Hematopoietic multipotent progenitor cell treated with erythropoietin and hydrocortisone succinate and interleukin-3 and kit ligand, for 15 days (in vitro differentiated cells): ENCODE measurements at regions not wholly inside any gene's neighbourhood (a gene's known extent, or its start where the extent isn't known, plus 50 kb on each side); places are given as distances from the start of the nearest gene placed in this dataset.

Source experiments
- DNase-seq: peaks from one replicate; pipeline ENCODE4 v3.0.0-alpha.2; 2015; ENCODE audit warnings: low spot score

DNA sequence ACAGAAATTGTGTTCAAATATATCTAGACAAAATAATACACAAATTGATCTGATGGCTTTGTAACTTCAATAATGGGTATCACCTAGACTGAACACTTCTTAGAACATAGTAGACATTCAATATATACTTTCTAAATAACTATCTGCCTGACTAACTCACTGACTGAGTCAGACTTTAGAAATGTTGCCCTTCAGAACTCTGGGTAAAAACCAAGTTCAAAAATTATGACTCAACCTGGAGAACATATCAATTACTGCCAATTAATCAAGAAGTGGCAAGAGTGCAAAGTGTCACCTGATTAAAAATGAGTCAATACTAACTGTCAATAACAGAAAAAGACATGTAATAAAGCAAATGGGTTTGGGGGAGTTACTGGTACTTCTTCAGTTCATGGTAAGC lies 144.6 kb upstream of the TMCO5A start:
- no peak for DNase-seq

- no peak for DNase-seq
These were observed 142.7 kb upstream of the TMCO5A start for GRCh38 chr15:37791693-37792092.

- DNase-seq: no peak
These were observed 142.1 kb upstream of the TMCO5A start for GRCh38 chr15:37792351-37792750.

- no peak for DNase-seq
These were observed 140.6 kb upstream of the TMCO5A start for GRCh38 chr15:37793851-37794250.

GRCh38 chr15:37794947-37795346 lies 139.5 kb upstream of the TMCO5A start:
- no peak for DNase-seq

- no peak for DNase-seq
These were observed 132.9 kb upstream of the TMCO5A start for GRCh38 chr15:37801529-37801928.

- no peak for DNase-seq
These were observed 127.6 kb upstream of the TMCO5A start for GRCh38 chr15:37806808-37807207.

GRCh38 chr15:37810381-37810780 lies 124.1 kb upstream of the TMCO5A start:
- DNase-seq: no peak

DNA sequence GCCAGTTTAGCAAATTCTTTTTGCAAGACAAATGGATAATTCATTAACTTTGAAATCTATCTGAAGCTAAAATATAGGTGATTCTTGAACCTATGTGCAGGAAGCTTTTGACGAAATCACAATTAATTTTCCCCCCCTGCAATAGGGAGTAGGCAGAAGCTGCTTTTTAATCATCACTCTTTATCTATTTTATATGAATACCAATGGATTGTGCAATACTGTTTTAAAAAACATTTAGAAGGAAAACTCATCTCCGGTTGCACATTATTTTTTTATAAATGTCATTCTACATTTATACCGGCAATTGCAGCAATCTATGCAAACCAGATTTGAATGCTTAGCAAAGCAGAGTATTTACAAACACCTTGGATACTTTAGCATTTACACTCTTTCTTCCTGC lies 121.1 kb upstream of the TMCO5A start:
- no peak for DNase-seq

GRCh38 chr15:37814847-37815515 lies 119.5 kb upstream of the TMCO5A start:
- DNase-seq: no peak

GRCh38 chr15:37818152-37818677 lies 116.2 kb upstream of the TMCO5A start:
- DNase-seq: no peak

DNA sequence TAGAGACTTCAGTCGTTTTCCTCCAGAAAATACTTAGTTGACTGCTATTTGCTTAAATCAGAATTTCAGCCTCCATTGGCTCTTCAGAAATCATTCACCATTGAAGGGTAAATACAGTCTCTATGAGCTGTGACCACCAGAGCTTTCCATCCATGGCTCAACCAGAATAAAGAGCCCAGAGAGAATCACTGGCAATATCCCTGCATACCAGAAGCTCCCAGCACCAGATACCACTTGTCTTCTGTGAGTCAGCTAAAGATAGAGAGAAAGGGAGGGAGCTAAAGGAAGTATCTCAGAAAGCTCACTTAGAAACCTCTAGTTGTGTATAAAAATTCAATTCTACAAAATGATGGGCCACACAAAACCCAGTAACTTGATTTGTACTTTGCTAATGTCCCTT lies 115.2 kb upstream of the TMCO5A start:
- no peak for DNase-seq

DNA sequence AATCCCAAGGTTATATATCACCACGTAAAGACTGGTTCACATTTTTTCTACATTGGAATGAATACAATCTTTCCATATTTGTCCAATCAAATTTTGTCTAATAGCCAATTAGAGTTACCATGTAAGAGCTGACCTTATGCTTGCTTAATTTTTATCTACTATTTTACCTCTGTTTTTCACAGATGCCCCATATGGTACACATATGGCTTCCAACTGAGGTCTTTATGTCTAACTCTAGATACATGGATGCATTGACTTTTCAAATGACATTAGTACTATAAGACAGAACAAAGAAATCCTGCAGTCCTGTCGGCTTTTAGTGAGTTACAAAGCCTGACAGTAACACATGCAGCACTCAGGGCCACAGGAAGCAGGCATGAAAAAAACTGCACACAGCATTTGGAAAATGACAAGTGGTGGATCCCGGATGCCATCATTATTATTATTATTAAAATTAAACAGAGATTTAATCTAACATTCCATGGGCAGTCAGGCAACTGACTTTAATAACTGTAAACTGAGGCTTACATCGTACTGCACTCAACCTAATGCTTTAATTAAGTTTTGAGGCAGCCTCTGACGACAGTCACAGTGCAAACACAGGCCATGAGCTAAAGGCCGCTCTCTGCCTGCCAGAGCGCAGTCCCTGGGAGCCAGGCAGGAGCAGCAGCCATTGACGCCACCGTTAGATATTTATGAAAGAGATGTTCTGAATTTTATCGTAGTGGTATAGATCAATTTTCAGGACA lies 113.9 kb upstream of the TMCO5A start:
- no peak for DNase-seq

- DNase-seq: no peak
These were observed 110.7 kb upstream of the TMCO5A start for GRCh38 chr15:37823601-37824275.

DNA sequence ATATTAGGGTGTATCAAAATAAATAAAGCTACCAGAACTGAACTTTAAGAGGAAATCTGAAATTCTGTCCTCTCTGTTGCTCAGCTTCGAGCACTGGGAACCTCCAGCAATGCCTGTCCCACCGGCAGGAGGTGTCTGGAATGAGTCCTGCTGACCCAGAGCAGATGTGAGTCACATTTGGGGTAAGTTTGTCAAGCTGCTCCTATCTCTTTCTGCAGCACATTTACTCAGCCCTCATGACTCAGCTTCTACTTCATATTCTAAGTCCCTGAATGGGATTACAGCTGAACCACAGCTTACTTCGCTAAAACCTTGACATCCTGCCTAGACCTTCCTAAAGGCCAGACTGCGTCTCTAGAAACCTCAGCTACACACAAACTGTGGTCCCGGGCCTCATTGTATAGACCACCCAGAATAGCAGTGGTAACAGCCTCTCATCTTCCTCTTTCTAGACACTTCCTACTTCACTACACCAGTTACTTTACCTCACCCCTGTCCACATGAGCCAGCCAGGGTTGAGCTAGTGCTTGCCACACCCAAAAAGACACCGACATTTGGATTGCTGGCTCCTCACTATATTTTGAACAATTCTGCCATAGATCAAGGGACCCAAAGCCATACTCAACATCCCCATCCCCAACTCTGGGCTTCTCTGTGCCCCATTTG lies 109.6 kb upstream of the TMCO5A start:
- no peak for DNase-seq

GRCh38 chr15:37837276-37837675 lies 97.2 kb upstream of the TMCO5A start:
- DNase-seq: no peak

DNA sequence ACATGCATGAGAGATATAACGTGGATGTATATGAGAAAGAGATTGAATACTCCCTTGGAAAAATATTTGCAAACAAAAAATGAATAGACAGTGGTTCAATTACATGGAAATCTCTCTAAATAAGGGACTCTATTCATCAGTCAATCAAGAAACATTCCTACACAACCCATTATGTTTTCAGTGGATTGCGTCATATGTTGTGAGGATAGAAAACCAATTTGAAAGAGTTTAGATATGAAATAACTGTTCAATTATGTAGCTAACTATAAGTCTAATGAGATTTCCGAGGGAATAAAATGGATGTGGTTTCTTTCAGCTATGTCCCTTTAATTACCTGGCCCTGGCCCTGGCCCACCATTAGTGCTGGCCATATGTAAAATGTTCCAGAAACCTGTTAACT lies 86.7 kb upstream of the TMCO5A start:
- no peak for DNase-seq

DNA sequence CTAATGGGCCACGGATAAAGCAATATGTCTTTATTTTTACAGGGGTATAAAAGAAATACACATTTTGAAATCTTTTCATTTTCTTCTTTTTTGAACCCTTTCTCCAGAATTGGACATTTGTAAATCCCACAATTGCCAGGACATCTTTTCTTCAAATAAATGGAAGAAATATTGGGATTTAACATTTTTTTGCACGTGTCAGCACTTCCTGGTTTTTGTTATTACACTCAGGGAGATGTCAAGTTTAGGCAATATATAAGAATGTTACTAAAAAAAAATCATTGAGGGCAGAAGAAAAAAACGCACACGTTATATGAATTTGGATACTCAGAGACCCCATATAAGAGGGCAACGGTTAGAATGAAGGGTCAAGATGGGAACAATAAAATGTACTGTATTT lies 78.3 kb upstream of the TMCO5A start:
- no peak for DNase-seq

GRCh38 chr15:37860896-37861295 lies 73.5 kb upstream of the TMCO5A start:
- no peak for DNase-seq

DNA sequence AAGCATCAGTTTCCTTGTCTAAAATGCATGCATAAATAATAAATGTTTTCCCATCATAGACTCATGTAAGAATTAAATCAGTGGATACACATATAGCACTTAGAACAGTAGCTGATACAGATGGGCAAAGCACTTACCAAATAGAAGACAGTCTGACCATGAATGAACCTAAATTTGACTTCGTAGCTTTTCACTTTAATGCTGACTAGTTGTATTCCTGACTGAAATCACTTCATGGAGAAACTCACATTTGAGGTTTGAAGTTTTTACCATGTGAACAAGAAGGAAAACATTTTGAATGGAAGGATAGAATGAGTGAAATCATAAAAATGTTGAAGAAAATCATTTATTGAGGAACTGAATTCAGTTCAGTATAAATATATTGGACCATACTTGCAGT lies 68.8 kb upstream of the TMCO5A start:
- no peak for DNase-seq

DNA sequence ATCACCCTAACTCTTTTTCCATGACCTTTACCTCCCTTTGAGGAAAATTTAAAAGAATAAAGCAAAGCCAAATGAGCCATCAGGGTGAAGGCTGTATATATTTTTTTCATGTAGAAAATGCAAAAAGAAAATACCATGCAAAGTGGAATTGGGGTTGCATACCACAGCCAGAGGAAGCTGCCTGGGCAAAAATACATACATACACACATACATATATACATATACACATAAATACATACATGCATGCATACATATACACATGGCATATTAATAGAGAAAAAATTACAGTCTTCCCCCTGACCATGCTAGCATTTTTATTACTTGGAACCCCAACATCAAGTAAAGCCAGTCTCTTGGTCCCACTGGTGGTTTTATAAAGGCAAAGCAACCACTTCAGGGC lies 63.7 kb upstream of the TMCO5A start:
- DNase-seq: no peak

DNA sequence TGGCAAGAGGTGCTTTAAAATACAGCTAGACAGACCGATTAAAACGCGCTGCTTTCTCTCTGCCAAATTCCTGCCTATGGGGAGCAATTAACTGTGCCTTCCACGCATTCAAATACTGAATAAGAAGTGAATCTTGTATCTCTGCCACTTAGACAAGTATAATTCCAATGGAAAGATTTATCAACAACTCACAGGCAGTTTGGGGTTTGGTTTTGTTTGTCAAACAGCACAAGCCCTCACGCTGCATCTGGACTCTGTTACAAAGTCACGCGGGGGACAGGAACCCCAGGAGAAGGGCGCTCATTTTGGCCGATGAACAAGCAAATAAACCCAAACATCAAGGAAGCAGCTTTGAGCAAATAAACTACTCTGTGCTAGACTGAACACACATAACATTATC lies 61.8 kb upstream of the TMCO5A start:
- no peak for DNase-seq

DNA sequence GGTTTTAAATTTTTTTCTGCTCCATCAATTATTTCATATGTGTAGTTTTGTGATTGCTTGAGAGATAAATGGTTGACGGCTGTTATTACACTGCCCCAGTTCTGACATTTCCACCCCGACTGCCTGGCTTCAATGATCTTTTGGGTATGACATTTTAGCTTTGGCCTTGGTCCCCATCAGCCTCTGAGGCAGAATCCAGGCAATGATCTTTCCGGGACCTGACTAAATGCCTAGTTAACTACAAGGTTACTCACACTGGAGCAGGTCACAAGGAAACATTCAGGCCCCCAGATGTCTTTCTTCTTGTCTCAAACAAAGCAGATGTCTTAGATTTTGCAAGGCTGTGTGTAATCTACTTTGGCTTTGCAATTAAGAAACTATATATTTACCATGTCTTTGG lies 61.1 kb upstream of the TMCO5A start:
- DNase-seq: no peak
